ENCODE measurements at regions not wholly inside any gene's neighbourhood (a gene's known extent, or its start where the extent isn't known, plus 50 kb on each side); places are given as distances from the start of the nearest gene placed in this dataset.

DNA sequence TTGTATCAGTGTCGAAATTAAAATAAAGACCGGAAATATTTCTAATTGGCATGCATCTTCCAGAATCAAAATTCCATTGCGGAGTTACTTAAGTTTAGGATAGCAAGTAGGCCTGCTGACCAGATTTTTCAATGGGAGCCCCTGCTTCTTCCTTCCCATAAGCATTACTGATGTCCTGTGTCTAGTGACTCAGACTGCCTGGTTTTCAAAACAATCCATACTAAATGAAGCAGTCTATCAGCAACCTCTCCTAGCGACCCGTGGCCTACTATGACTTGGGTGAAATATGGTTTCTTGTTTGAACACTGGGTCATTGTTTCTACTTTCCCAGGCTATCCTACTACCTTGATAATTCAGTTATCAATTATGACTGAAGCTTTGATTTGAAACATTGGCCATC, 571.6 kb downstream of the TBC1D4 start:
- Histone ChIP-seq H3K4me1 (no peaks in the 10 kb centered on the region), H3K36me3 (no peaks in the 10 kb centered on the region)

DNA sequence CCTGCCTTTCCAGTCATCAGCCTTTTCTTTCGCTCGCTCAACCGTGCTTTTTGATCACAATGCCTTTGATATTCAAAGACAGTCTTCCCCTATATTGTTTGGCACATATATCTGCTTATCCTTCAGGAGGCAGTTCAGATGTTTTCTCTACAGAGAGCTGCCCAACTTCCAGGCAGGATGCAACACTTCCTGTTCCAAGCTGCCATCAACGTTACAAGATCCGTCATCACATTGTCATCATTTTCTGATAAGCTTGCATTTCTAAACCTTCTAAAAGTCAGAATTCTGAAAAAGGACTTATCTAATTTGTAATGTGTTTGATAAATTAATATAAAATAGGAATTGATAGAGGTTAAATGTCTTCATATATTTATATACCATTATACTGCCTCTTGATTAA, 574.2 kb downstream of the TBC1D4 start:
- no peaks in the 10 kb centered on the region for H3K27me3 ChIP-seq
- no peak overlapping the region for H3K4me3 ChIP-seq
- WGBS, 2 donors (ENCODE audit: low coverage in 1 of 2) = 55 to 67% methylated on average over 5 of the region's 5 CpGs
- TF ChIP-seq, protein P1, sequence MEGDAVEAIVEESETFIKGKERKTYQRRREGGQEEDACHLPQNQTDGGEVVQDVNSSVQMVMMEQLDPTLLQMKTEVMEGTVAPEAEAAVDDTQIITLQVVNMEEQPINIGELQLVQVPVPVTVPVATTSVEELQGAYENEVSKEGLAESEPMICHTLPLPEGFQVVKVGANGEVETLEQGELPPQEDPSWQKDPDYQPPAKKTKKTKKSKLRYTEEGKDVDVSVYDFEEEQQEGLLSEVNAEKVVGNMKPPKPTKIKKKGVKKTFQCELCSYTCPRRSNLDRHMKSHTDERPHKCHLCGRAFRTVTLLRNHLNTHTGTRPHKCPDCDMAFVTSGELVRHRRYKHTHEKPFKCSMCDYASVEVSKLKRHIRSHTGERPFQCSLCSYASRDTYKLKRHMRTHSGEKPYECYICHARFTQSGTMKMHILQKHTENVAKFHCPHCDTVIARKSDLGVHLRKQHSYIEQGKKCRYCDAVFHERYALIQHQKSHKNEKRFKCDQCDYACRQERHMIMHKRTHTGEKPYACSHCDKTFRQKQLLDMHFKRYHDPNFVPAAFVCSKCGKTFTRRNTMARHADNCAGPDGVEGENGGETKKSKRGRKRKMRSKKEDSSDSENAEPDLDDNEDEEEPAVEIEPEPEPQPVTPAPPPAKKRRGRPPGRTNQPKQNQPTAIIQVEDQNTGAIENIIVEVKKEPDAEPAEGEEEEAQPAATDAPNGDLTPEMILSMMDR (IDR thresholded peaks at IDR 0.05) = no peak
- TF ChIP-seq POLR2AphosphoS5 (IDR thresholded peaks at IDR 0.05) (no peak), POLR2A (IDR thresholded peaks at IDR 0.05) (no peak), EP300 (IDR thresholded peaks at IDR 0.05) (no peak)
- H3K9me3 ChIP-seq = no peaks in the 10 kb centered on the region
- H3K36me3 ChIP-seq = no peaks in the 10 kb centered on the region
- ATAC-seq = no peak
- no peak overlapping the region for H3K27ac ChIP-seq
- no peaks in the 10 kb centered on the region for H3K4me1 ChIP-seq

More for the DNA sequence above, 571.6 kb downstream of the TBC1D4 start:
- 85 to 90% methylated on average over 3 to 5 of the region's 5 CpGs for WGBS, 2 donors (ENCODE audit: low coverage in 1 of 2)
- no peaks in the 10 kb centered on the region for H3K27me3 ChIP-seq
- no peak overlapping the region for H3K27ac ChIP-seq
- TF ChIP-seq, protein P1 (IDR thresholded peaks at IDR 0.05) = no peak
- TF ChIP-seq EP300 (IDR thresholded peaks at IDR 0.05) = no peak
- no peak for TF ChIP-seq POLR2A (IDR thresholded peaks at IDR 0.05)
- no peak for TF ChIP-seq POLR2AphosphoS5 (IDR thresholded peaks at IDR 0.05)
- no peaks in the 10 kb centered on the region for H3K9me3 ChIP-seq
- H3K4me3 ChIP-seq = no peak overlapping the region
- no peak for ATAC-seq

DNA sequence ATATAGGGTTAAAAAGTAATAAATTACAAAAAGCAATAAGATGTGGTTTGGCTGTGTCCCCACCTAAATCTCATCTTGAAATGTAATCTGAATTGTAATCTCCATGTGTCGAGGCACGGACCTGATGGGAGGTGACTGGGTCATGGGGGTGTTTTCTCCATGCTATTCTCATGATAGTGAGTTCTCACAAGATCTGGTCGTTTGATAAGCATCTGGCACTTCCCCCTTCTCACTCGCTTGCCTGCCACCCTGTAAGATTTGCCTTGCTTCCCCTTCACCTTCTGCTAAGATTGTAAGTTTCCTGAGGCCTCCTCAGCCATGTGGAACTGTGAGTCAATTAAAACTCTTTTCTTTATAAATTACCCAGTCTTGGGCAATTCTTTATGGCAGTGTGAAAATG, 577.4 kb downstream of the TBC1D4 start:
- 62 to 74% methylated on average over 4 of the region's 4 CpGs for WGBS, 2 donors (ENCODE audit: low coverage in 1 of 2)
- H3K36me3 ChIP-seq = no peaks in the 10 kb centered on the region
- H3K4me3 ChIP-seq = no peak overlapping the region
- no peak overlapping the region for H3K27ac ChIP-seq
- no peak for ATAC-seq
- H3K27me3 ChIP-seq = no peaks in the 10 kb centered on the region
- TF ChIP-seq POLR2AphosphoS5 (IDR thresholded peaks at IDR 0.05) (no peak), POLR2A (IDR thresholded peaks at IDR 0.05) (no peak), EP300 (IDR thresholded peaks at IDR 0.05) (no peak)
- TF ChIP-seq, protein P1 (IDR thresholded peaks at IDR 0.05) = no peak
- no peaks in the 10 kb centered on the region for H3K9me3 ChIP-seq
- no peaks in the 10 kb centered on the region for H3K4me1 ChIP-seq

DNA sequence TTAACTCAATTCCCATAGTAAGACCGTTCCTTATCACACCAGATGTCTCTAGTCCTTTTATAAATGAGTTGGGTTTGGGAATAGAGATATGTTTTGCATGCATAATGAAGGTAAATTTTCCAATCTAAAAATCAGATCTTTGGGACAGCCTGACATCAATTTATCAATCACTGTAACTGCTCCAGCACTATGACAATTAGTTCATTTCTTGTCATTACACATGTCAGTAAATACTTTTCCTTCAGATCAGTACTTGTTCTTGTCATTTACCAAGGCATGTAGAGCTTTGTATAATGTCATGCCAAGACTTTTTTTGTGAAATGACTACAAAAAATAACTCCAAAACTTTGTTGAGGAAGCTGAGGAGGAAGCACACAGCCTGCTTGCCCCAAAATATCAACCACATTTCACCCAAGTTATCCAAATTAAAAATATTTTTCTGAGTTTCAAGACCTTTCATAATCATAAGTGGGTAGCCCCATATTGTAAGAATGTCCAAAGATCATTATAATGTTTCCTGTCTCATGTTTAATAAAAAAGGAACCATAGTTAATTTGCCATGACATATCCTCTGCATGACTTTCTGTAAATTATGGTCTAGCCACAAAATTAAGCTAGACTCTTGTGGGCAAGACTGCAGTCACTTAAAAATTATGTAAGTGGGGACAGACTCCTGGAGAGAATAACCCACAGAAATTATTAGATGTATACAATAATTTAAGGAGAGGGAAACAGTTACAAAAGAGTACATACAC, 586.8 kb downstream of the TBC1D4 start:
- H3K4me1 ChIP-seq = no peaks in the 10 kb centered on the region
- no peaks in the 10 kb centered on the region for H3K9me3 ChIP-seq
- H3K27ac ChIP-seq = no peak overlapping the region
- no peak for ATAC-seq
- no peak overlapping the region for H3K4me3 ChIP-seq
- TF ChIP-seq POLR2AphosphoS5 (IDR thresholded peaks at IDR 0.05) (no peak), EP300 (IDR thresholded peaks at IDR 0.05) (no peak), POLR2A (IDR thresholded peaks at IDR 0.05) (no peak)
- TF ChIP-seq, protein P1 (IDR thresholded peaks at IDR 0.05) = no peak
- no peaks in the 10 kb centered on the region for H3K36me3 ChIP-seq
- WGBS, 2 donors (ENCODE audit: low coverage in 1 of 2) = 62 to 100% methylated on average over 1 of the region's 1 CpG
- no peaks in the 10 kb centered on the region for H3K27me3 ChIP-seq

DNA sequence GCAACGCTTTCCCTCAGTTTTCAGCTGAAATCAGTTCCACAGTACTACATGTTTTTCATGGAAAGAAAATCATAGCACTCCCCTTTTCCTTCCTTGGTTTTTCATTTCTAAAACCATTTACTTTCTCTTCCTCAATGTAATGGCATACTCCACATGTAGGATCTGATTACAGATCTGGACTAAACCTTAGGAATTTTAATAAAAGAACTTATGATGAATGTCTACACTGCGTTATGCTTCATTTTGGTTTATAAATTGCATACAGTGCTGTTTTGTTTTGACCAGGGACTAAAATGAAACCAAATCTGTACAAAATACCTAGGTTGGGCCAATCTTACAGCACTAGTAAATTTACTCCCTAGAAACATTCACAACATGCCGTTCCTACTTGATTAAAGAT, 589.9 kb downstream of the TBC1D4 start:
- Histone ChIP-seq H3K4me3 (no peak overlapping the region), H3K9me3 (no peaks in the 10 kb centered on the region), H3K36me3 (no peaks in the 10 kb centered on the region), H3K27me3 (no peaks in the 10 kb centered on the region), H3K4me1 (no peaks in the 10 kb centered on the region), H3K27ac (no peak overlapping the region)
- no peak for ATAC-seq
- 55 to 65% methylated on average over 3 of the region's 3 CpGs for WGBS, 2 donors (ENCODE audit: low coverage in 1 of 2)
- no peak for TF ChIP-seq POLR2AphosphoS5 (IDR thresholded peaks at IDR 0.05)
- no peak for TF ChIP-seq POLR2A (IDR thresholded peaks at IDR 0.05)
- TF ChIP-seq, protein P1 (IDR thresholded peaks at IDR 0.05) = no peak
- no peak for TF ChIP-seq EP300 (IDR thresholded peaks at IDR 0.05)

All from gastroesophageal sphincter (tissue), 4 donors.